ENCODE measurements at regions not wholly inside any gene's neighbourhood (a gene's known extent, or its start where the extent isn't known, plus 50 kb on each side); places are given as distances from the start of the nearest gene placed in this dataset.

DNA sequence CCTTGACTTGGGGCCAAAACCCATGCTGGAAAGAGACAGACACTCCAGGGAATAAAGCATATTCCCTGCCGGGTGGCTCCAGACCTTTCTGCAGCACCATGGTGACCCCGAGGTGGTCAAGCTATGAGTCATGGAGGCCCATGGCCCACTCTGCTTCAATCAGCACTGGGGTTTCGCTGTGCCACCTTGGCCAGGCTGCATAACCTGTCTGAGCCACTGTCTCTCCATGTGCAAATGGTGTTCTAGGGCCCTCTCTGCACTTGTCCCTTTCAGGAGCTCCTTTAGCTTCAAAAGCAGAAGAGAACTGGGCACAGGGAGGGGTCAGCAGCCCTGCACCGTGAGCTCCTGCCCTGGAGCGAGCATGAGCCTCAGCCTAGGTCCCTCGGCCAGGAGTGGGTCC, 410.1 kb downstream of the SHANK2 start:
- no peak for DNase-seq
- H2BK120ac ChIP-seq (ENCODE audit: low read depth, low read length, poor library complexity, severe bottlenecking) = no peak overlapping the region
- whole genome bisulfite sequencing (ENCODE audit: extremely low coverage, insufficient read length, low lambda C conversion rate) = no CpG with 5 or more reads among the region's 6 CpGs
- no peak overlapping the region for H3K56ac ChIP-seq (ENCODE audit: insufficient read length, low read depth, low read length)
- H2BK5ac ChIP-seq (ENCODE audit: insufficient read length, low read length) = no peak overlapping the region
- Mint-ChIP-seq H3K4me3 (no peak overlapping the region), H3K9me3 (peaks cover 0 to 5% of the 10 kb centered on the region in 2 experiments; a peak in 2 of 5 replicates), H3K27me3 (ENCODE audit: low read depth) (no peaks in the 10 kb centered on the region; the same call in 1 of the 2 replicates), H3K36me3 (ENCODE audit: insufficient read depth in 1 of 3, low read depth in 3 of 3) (peaks cover 0 to 9% (median 8%) of the 10 kb centered on the region in 3 experiments; a peak in 4 of 7 replicates), H3K4me1 (peaks cover 8 to 22% of the 10 kb centered on the region in 2 experiments), H3K27ac (no peak overlapping the region)
- H3K14ac ChIP-seq (ENCODE audit: insufficient read depth, low read length) = no peak overlapping the region
- no peaks in the 10 kb centered on the region for H3K79me2 ChIP-seq (ENCODE audit: insufficient read depth, low read length)
- no peak overlapping the region for H3K4ac ChIP-seq (ENCODE audit: low read depth, low read length)
- H2AFZ ChIP-seq (ENCODE audit: low read length) = no peak overlapping the region
- no peak overlapping the region for H2BK12ac ChIP-seq (ENCODE audit: insufficient read length, low read depth, low read length)
- H3K23ac ChIP-seq (ENCODE audit: insufficient read length, low read depth, low read length) = no peak overlapping the region
- H2AK5ac ChIP-seq (ENCODE audit: insufficient read length, low read length) = no peak overlapping the region
- no peak overlapping the region for H3K4me2 ChIP-seq (ENCODE audit: insufficient read depth, insufficient read length, low read length)
- no peaks in the 10 kb centered on the region for H3K23me2 ChIP-seq (ENCODE audit: insufficient read length, low read depth, low read length, poor library complexity, severe bottlenecking)
- no peak overlapping the region for H3K9ac ChIP-seq (ENCODE audit: extremely low read depth, insufficient read length, low read length)
- H4K5ac ChIP-seq (ENCODE audit: insufficient read length, low read depth, low read length) = no peak overlapping the region
- no peak overlapping the region for H3T11ph ChIP-seq (ENCODE audit: low read length)
- no peak overlapping the region for H4K8ac ChIP-seq (replicated peaks; ENCODE audit: insufficient read length, low read depth, low read length)
- H3K27me3 ChIP-seq (ENCODE audit: insufficient read depth, low read length) = no peaks in the 10 kb centered on the region
- TF ChIP-seq, protein P1, sequence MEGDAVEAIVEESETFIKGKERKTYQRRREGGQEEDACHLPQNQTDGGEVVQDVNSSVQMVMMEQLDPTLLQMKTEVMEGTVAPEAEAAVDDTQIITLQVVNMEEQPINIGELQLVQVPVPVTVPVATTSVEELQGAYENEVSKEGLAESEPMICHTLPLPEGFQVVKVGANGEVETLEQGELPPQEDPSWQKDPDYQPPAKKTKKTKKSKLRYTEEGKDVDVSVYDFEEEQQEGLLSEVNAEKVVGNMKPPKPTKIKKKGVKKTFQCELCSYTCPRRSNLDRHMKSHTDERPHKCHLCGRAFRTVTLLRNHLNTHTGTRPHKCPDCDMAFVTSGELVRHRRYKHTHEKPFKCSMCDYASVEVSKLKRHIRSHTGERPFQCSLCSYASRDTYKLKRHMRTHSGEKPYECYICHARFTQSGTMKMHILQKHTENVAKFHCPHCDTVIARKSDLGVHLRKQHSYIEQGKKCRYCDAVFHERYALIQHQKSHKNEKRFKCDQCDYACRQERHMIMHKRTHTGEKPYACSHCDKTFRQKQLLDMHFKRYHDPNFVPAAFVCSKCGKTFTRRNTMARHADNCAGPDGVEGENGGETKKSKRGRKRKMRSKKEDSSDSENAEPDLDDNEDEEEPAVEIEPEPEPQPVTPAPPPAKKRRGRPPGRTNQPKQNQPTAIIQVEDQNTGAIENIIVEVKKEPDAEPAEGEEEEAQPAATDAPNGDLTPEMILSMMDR (conservative IDR thresholded peaks at IDR 0.05) = no peak
- no peaks in the 10 kb centered on the region for H3K79me1 ChIP-seq (ENCODE audit: insufficient read depth, low read depth, low read length, poor library complexity, severe bottlenecking)
- H2BK15ac ChIP-seq (ENCODE audit: low read depth, low read length) = no peak overlapping the region
- H2BK20ac ChIP-seq (ENCODE audit: low read depth, low read length, poor library complexity, severe bottlenecking) = no peak overlapping the region
- H4K20me1 ChIP-seq (ENCODE audit: control insufficient read depth, insufficient read depth, insufficient read length) = no peaks in the 10 kb centered on the region
- no peaks in the 10 kb centered on the region for H3K9me3 ChIP-seq (ENCODE audit: control insufficient read depth, low read depth, low read length)
- no peaks in the 10 kb centered on the region for H3K4me1 ChIP-seq (ENCODE audit: insufficient read depth, low read length)
- H3K27ac ChIP-seq (ENCODE audit: insufficient read length, low read depth, low read length) = no peak overlapping the region
- H4K91ac ChIP-seq (ENCODE audit: insufficient read length, low read depth, low read length) = no peak overlapping the region
- H3K18ac ChIP-seq (ENCODE audit: insufficient read length, low read depth, low read length) = no peak overlapping the region
